ENCODE measurements at regions not wholly inside any gene's neighbourhood (a gene's known extent, or its start where the extent isn't known, plus 50 kb on each side); places are given as distances from the start of the nearest gene placed in this dataset.

GRCh38 chr21:37994211-37994610, 78.0 kb upstream of the KCNJ6 start:
- Histone ChIP-seq H2BK5ac (ENCODE audit: low read depth, low read length, poor library complexity) (no peak overlapping the region), H3K4ac (ENCODE audit: low read depth, low read length) (no peak overlapping the region), H4K8ac (ENCODE audit: low read depth, low read length) (no peak overlapping the region), H3K27ac (ENCODE audit: low read depth, low read length) (no peak overlapping the region), H2BK120ac (ENCODE audit: insufficient read depth, low read length, poor library complexity) (no peak overlapping the region), H2BK12ac (ENCODE audit: low read length) (no peak overlapping the region), H2AFZ (ENCODE audit: insufficient read depth, low read length, poor library complexity) (no peak overlapping the region), H4K91ac (ENCODE audit: low read depth, low read length) (no peak overlapping the region), H3K14ac (ENCODE audit: low read length) (no peak overlapping the region), H3K9me3 (ENCODE audit: insufficient read depth, low read depth, low read length) (no peaks in the 10 kb centered on the region), H3K79me1 (ENCODE audit: low read length) (no peaks in the 10 kb centered on the region), H4K12ac (ENCODE audit: low read depth, low read length) (no peak overlapping the region), H3K23ac (ENCODE audit: low read length) (no peak overlapping the region), H3K4me2 (ENCODE audit: low read length) (no peak overlapping the region), H2AK5ac (ENCODE audit: low read length) (no peak overlapping the region), H3K9ac (ENCODE audit: low read length) (no peak overlapping the region), H3K4me3 (ENCODE audit: low read depth, low read length) (no peak overlapping the region), H3K36me3 (ENCODE audit: control insufficient read depth in 1 of 2, insufficient read depth in 2 of 2, low read length in 2 of 2) (no peaks in the 10 kb centered on the region), H3K79me2 (ENCODE audit: control insufficient read depth, insufficient read depth, low read length, poor library complexity) (no peaks in the 10 kb centered on the region), H3K18ac (ENCODE audit: low read length) (no peak overlapping the region), H3K4me1 (ENCODE audit: control insufficient read depth in 1 of 2, insufficient read depth in 2 of 2, low read length in 2 of 2) (no peaks in the 10 kb centered on the region), H3K27me3 (ENCODE audit: insufficient read depth, low read length) (no peaks in the 10 kb centered on the region)
- no CpG with 5 or more reads among the region's 4 CpGs for WGBS (ENCODE audit: extremely low coverage, insufficient coverage, insufficient read length)
- peak; percentile 6 to 58 for DNase-seq

- H4K12ac ChIP-seq (ENCODE audit: low read depth, low read length), result no peak overlapping the region
- no peak overlapping the region for H3K18ac ChIP-seq (ENCODE audit: low read length)
- H2BK5ac ChIP-seq (ENCODE audit: low read depth, low read length, poor library complexity), result no peak overlapping the region
- no peak overlapping the region for H4K8ac ChIP-seq (ENCODE audit: low read depth, low read length)
- no peaks in the 10 kb centered on the region for H3K36me3 ChIP-seq (ENCODE audit: control insufficient read depth in 1 of 2, insufficient read depth in 2 of 2, low read length in 2 of 2)
- no CpG with 5 or more reads among the region's 4 CpGs for WGBS (ENCODE audit: extremely low coverage, insufficient coverage, insufficient read length)
- no peak overlapping the region for H2AFZ ChIP-seq (ENCODE audit: insufficient read depth, low read length, poor library complexity)
- H3K4me2 ChIP-seq (ENCODE audit: low read length), result no peak overlapping the region
- H3K9ac ChIP-seq (ENCODE audit: low read length), result no peak overlapping the region
- no peaks in the 10 kb centered on the region for H3K9me3 ChIP-seq (ENCODE audit: insufficient read depth, low read depth, low read length)
- no peak overlapping the region for H4K91ac ChIP-seq (ENCODE audit: low read depth, low read length)
- H3K4me3 ChIP-seq (ENCODE audit: low read depth, low read length), result no peak overlapping the region
- H3K27ac ChIP-seq (ENCODE audit: low read depth, low read length), result no peak overlapping the region
- no peak overlapping the region for H3K14ac ChIP-seq (ENCODE audit: low read length)
- H2BK12ac ChIP-seq (ENCODE audit: low read length), result no peak overlapping the region
- H3K23ac ChIP-seq (ENCODE audit: low read length), result no peak overlapping the region
- DNase-seq, result no peak
- H2BK120ac ChIP-seq (ENCODE audit: insufficient read depth, low read length, poor library complexity), result no peak overlapping the region
- no peak overlapping the region for H3K4ac ChIP-seq (ENCODE audit: low read depth, low read length)
- no peaks in the 10 kb centered on the region for H3K4me1 ChIP-seq (ENCODE audit: control insufficient read depth in 1 of 2, insufficient read depth in 2 of 2, low read length in 2 of 2)
- H3K27me3 ChIP-seq (ENCODE audit: insufficient read depth, low read length), result no peaks in the 10 kb centered on the region
- no peaks in the 10 kb centered on the region for H3K79me2 ChIP-seq (ENCODE audit: control insufficient read depth, insufficient read depth, low read length, poor library complexity)
- no peaks in the 10 kb centered on the region for H3K79me1 ChIP-seq (ENCODE audit: low read length)
- no peak overlapping the region for H2AK5ac ChIP-seq (ENCODE audit: low read length)
These were observed 96.4 kb upstream of the KCNJ6 start for GRCh38 chr21:38012672-38013071.

GRCh38 chr21:38013741-38014140, 97.5 kb upstream of the KCNJ6 start:
- Histone ChIP-seq H2BK12ac (ENCODE audit: low read length) (no peak overlapping the region), H2BK120ac (ENCODE audit: insufficient read depth, low read length, poor library complexity) (no peak overlapping the region), H3K36me3 (ENCODE audit: control insufficient read depth in 1 of 2, insufficient read depth in 2 of 2, low read length in 2 of 2) (no peaks in the 10 kb centered on the region), H3K9ac (ENCODE audit: low read length) (no peak overlapping the region), H2AK5ac (ENCODE audit: low read length) (no peak overlapping the region), H4K12ac (ENCODE audit: low read depth, low read length) (no peak overlapping the region), H3K4me3 (ENCODE audit: low read depth, low read length) (no peak overlapping the region), H3K14ac (ENCODE audit: low read length) (no peak overlapping the region), H4K91ac (ENCODE audit: low read depth, low read length) (no peak overlapping the region), H3K9me3 (ENCODE audit: insufficient read depth, low read depth, low read length) (no peaks in the 10 kb centered on the region), H3K4me2 (ENCODE audit: low read length) (no peak overlapping the region), H2AFZ (ENCODE audit: insufficient read depth, low read length, poor library complexity) (no peak overlapping the region), H3K27me3 (ENCODE audit: insufficient read depth, low read length) (no peaks in the 10 kb centered on the region), H3K18ac (ENCODE audit: low read length) (no peak overlapping the region), H3K79me1 (ENCODE audit: low read length) (no peaks in the 10 kb centered on the region), H3K27ac (ENCODE audit: low read depth, low read length) (no peak overlapping the region), H3K23ac (ENCODE audit: low read length) (no peak overlapping the region), H3K4ac (ENCODE audit: low read depth, low read length) (no peak overlapping the region), H2BK5ac (ENCODE audit: low read depth, low read length, poor library complexity) (no peak overlapping the region), H3K4me1 (ENCODE audit: control insufficient read depth in 1 of 2, insufficient read depth in 2 of 2, low read length in 2 of 2) (no peaks in the 10 kb centered on the region), H3K79me2 (ENCODE audit: control insufficient read depth, insufficient read depth, low read length, poor library complexity) (no peaks in the 10 kb centered on the region), H4K8ac (ENCODE audit: low read depth, low read length) (no peak overlapping the region)
- no CpG with 5 or more reads among the region's 4 CpGs for WGBS (ENCODE audit: extremely low coverage, insufficient coverage, insufficient read length)
- no peak for DNase-seq

GRCh38 chr21:38014298-38014697, 98.0 kb upstream of the KCNJ6 start:
- DNase-seq, result no peak
- no peak overlapping the region for H2AFZ ChIP-seq (ENCODE audit: insufficient read depth, low read length, poor library complexity)
- no peak overlapping the region for H2BK120ac ChIP-seq (ENCODE audit: insufficient read depth, low read length, poor library complexity)
- no peak overlapping the region for H3K9ac ChIP-seq (ENCODE audit: low read length)
- no peaks in the 10 kb centered on the region for H3K27me3 ChIP-seq (ENCODE audit: insufficient read depth, low read length)
- WGBS (ENCODE audit: extremely low coverage, insufficient coverage, insufficient read length), result no CpG with 5 or more reads among the region's 1 CpG
- no peak overlapping the region for H3K23ac ChIP-seq (ENCODE audit: low read length)
- H3K4me3 ChIP-seq (ENCODE audit: low read depth, low read length), result no peak overlapping the region
- H3K18ac ChIP-seq (ENCODE audit: low read length), result no peak overlapping the region
- no peaks in the 10 kb centered on the region for H3K79me2 ChIP-seq (ENCODE audit: control insufficient read depth, insufficient read depth, low read length, poor library complexity)
- H3K14ac ChIP-seq (ENCODE audit: low read length), result no peak overlapping the region
- no peaks in the 10 kb centered on the region for H3K36me3 ChIP-seq (ENCODE audit: control insufficient read depth in 1 of 2, insufficient read depth in 2 of 2, low read length in 2 of 2)
- no peak overlapping the region for H3K4me2 ChIP-seq (ENCODE audit: low read length)
- H3K27ac ChIP-seq (ENCODE audit: low read depth, low read length), result no peak overlapping the region
- no peak overlapping the region for H2BK5ac ChIP-seq (ENCODE audit: low read depth, low read length, poor library complexity)
- H3K9me3 ChIP-seq (ENCODE audit: insufficient read depth, low read depth, low read length), result no peaks in the 10 kb centered on the region
- H3K79me1 ChIP-seq (ENCODE audit: low read length), result no peaks in the 10 kb centered on the region
- H3K4me1 ChIP-seq (ENCODE audit: control insufficient read depth in 1 of 2, insufficient read depth in 2 of 2, low read length in 2 of 2), result no peaks in the 10 kb centered on the region
- no peak overlapping the region for H4K8ac ChIP-seq (ENCODE audit: low read depth, low read length)
- no peak overlapping the region for H3K4ac ChIP-seq (ENCODE audit: low read depth, low read length)
- no peak overlapping the region for H2BK12ac ChIP-seq (ENCODE audit: low read length)
- no peak overlapping the region for H4K91ac ChIP-seq (ENCODE audit: low read depth, low read length)
- H2AK5ac ChIP-seq (ENCODE audit: low read length), result no peak overlapping the region
- no peak overlapping the region for H4K12ac ChIP-seq (ENCODE audit: low read depth, low read length)

Data from trophoblast cell (in vitro differentiated cells and primary cell).